22Rv1 (cell line): ENCODE measurements at regions not wholly inside any gene's neighbourhood (a gene's known extent, or its start where the extent isn't known, plus 50 kb on each side); places are given as distances from the start of the nearest gene placed in this dataset.

Source experiments
- ZFX ChIP-seq: fragments of 450-650 bp; IDR thresholded peaks from 2 replicates; pipeline ENCODE4 v1.6.1; 2017; ENCODE audit warnings: antibody characterized with exemption, borderline replicate concordance
- TF ChIP-seq, protein P1 (sequence below): fragments of 450-650 bp; IDR thresholded peaks from 2 replicates; pipeline ENCODE4 v1.5.1; 2017; ENCODE audit warnings: mild to moderate bottlenecking

DNA sequence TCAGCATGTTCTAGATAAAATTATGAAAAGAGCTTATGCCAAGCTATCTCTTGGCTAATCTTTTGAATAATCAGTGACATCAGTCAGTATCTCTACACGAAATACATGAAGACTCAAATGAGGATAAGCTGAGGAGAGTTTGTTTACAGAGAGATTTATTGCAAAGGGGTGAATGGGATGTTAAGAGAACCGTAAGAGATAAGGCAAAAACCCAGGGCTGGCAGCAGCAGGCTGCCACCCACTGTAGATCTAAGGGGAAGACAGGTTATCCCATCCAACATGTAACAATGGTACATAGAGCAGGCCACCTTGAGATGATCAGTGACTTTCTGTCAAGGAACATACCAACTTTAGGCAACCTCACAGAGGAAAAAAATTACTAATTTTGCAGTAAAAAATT is 432.1 kb upstream of the NR3C2 start:
- TF ChIP-seq, protein P1, sequence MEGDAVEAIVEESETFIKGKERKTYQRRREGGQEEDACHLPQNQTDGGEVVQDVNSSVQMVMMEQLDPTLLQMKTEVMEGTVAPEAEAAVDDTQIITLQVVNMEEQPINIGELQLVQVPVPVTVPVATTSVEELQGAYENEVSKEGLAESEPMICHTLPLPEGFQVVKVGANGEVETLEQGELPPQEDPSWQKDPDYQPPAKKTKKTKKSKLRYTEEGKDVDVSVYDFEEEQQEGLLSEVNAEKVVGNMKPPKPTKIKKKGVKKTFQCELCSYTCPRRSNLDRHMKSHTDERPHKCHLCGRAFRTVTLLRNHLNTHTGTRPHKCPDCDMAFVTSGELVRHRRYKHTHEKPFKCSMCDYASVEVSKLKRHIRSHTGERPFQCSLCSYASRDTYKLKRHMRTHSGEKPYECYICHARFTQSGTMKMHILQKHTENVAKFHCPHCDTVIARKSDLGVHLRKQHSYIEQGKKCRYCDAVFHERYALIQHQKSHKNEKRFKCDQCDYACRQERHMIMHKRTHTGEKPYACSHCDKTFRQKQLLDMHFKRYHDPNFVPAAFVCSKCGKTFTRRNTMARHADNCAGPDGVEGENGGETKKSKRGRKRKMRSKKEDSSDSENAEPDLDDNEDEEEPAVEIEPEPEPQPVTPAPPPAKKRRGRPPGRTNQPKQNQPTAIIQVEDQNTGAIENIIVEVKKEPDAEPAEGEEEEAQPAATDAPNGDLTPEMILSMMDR = peak; percentile 26
- TF ChIP-seq ZFX = no peak
